Peyer's patch (tissue), 4 donors: ENCODE measurements at regions not wholly inside any gene's neighbourhood (a gene's known extent, or its start where the extent isn't known, plus 50 kb on each side); places are given as distances from the start of the nearest gene placed in this dataset.

Source experiments
- POLR2A ChIP-seq, 2 donors: fragments of 450-650 bp; IDR thresholded peaks; one replicate each; pipeline ENCODE4 v1.5.1; 2017; ENCODE audit warnings: antibody characterized with exemption in 2 of 2, mild to moderate bottlenecking in 2 of 2, moderate library complexity in 2 of 2
- TF ChIP-seq, protein P1 (sequence below), 6 experiments: fragments of 450-650 bp in 4 of 6; fragments of 200-600 bp in 2 of 6; sonication (generic) in 1 of 6; IDR thresholded peaks; one replicate each; pipeline ENCODE4 v1.5.1; 2017 to 2019; ENCODE audit warnings: antibody characterized with exemption in 6 of 6, mild to moderate bottlenecking in 3 of 6, moderate library complexity in 1 of 6

DNA sequence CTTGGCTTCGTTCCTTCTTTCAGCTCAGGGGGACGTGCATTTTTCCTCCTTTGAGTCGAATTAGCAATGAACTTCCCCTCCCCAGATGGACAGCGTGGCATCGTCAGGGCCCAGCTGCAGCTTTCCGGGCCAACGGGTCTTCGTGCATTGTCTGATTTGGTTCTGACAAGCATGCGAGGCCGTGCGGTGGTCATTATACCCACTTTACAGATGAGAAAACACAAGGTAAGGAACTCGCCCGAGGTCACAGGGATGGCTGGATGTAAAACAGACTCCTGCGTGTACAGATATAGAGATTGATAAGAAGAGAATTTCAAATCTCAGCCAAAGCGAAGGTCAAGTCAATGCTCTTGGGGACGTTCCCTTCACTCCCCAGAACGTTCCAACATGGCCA lies 187.6 kb upstream of the SULF2 start:
- TF ChIP-seq, protein P1, sequence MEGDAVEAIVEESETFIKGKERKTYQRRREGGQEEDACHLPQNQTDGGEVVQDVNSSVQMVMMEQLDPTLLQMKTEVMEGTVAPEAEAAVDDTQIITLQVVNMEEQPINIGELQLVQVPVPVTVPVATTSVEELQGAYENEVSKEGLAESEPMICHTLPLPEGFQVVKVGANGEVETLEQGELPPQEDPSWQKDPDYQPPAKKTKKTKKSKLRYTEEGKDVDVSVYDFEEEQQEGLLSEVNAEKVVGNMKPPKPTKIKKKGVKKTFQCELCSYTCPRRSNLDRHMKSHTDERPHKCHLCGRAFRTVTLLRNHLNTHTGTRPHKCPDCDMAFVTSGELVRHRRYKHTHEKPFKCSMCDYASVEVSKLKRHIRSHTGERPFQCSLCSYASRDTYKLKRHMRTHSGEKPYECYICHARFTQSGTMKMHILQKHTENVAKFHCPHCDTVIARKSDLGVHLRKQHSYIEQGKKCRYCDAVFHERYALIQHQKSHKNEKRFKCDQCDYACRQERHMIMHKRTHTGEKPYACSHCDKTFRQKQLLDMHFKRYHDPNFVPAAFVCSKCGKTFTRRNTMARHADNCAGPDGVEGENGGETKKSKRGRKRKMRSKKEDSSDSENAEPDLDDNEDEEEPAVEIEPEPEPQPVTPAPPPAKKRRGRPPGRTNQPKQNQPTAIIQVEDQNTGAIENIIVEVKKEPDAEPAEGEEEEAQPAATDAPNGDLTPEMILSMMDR (IDR thresholded peaks at IDR 0.05), result no peak
- TF ChIP-seq POLR2A (IDR thresholded peaks at IDR 0.05), result no peak
